HCT116 (cell line): ENCODE measurements at regions not wholly inside any gene's neighbourhood (a gene's known extent, or its start where the extent isn't known, plus 50 kb on each side); places are given as distances from the start of the nearest gene placed in this dataset.

Experiments
- ATAC-seq: fragments of 200-7000 bp; cut with Tn5 transposase; 2 replicates; pipeline ENCODE4 v1.9.1; 2020; ENCODE audit warnings: mild to moderate bottlenecking, moderate library complexity
- BruUV-seq: library from RNA; stranded (reverse); fragments of 400-500 nt; replicated peaks from 2 replicates; lab custom pipeline; 2021; lab: Mats Ljungman, UMichigan
- CTCF ChIA-PET: fragments of 300-600 bp; sonication (Branson Sonifier 250); formaldehyde crosslinking; loops from one replicate; lab custom pipeline; 2021; ENCODE audit warnings: antibody characterized with exemption; lab: Charles Lee
- POLR2A ChIA-PET: fragments of 300-600, 350-600 bp; sonication (Branson Sonifier 250); formaldehyde crosslinking; loops from one replicate; lab custom pipeline; 2021; ENCODE audit warnings: antibody characterized with exemption; lab: Charles Lee
- RAD21 ChIA-PET, 2 experiments: fragments of 300-600 bp; sonication (Branson Sonifier 250); formaldehyde crosslinking; loops; one replicate each; lab custom pipeline; 2023; ENCODE audit warnings: low total read pairs in 2 of 2; ENCODE audit not compliant: uncharacterized antibody in 2 of 2, unreplicated experiment in 2 of 2, low non-redundant PET in 1 of 2; lab: Charles Lee
- DNase-seq: peaks from one replicate; pipeline ENCODE4 v3.0.0-alpha.2; 2010; ENCODE audit warnings: low read depth, low spot score
- H2AFZ ChIP-seq: fragments of 200-600 bp; shearing (Covaris generic), sonication (generic); 2 replicates; pipeline ENCODE4 v1.6.1; 2017; ENCODE audit warnings: low read depth, mixed run types, mixed read lengths, antibody characterized with exemption, low read length; ENCODE audit not compliant: poor library complexity, severe bottlenecking
- H3K27ac ChIP-seq: 2 replicates; pipeline ENCODE4 v1.5.1; 2012; ENCODE audit warnings: low read depth, low read length
- H3K27me3 ChIP-seq: fragments of 200-600 bp; sonication (generic); 2 replicates; pipeline ENCODE4 v1.6.1; 2016; ENCODE audit warnings: mixed run types, low read length, mixed read lengths; ENCODE audit not compliant: insufficient read depth
- H3K36me3 ChIP-seq, 2 experiments: fragments of 200-500 bp in 1 of 2; fragments of 200-600 bp in 1 of 2; sonication (Bioruptor generic) in 1 of 2; sonication (generic) in 1 of 2; 2 replicates each; pipeline versions ENCODE4 v1.5.1 to v1.6.1; 2014 to 2016; ENCODE audit warnings: low read length in 2 of 2, inconsistent platforms in 1 of 2, mixed read lengths in 1 of 2, mixed run types in 1 of 2; ENCODE audit not compliant: insufficient read depth in 2 of 2, control insufficient read depth in 1 of 2
- H3K4me1 ChIP-seq, 2 experiments: fragments of 200-600 bp in 1 of 2; sonication (generic) in 1 of 2; 2 replicates each; pipeline versions ENCODE4 v1.5.1 to v1.6.1; 2012 to 2017; ENCODE audit warnings: low read length in 2 of 2, inconsistent platforms in 1 of 2, mild to moderate bottlenecking in 1 of 2, mixed read lengths in 1 of 2, mixed run types in 1 of 2, moderate library complexity in 1 of 2; ENCODE audit not compliant: insufficient read depth in 2 of 2, control insufficient read depth in 1 of 2
- H3K4me2 ChIP-seq: fragments of 200-600 bp; sonication (generic); 2 replicates; pipeline ENCODE4 v1.6.1; 2017; ENCODE audit warnings: mixed run types, low read length, mixed read lengths
- H3K4me3 ChIP-seq, 2 experiments: fragments of 200-600 bp in 1 of 2; sonication (generic) in 1 of 2; replicated peaks in 1 of 2; 2 replicates each; pipeline ENCODE4 v1.5.1; 2011 to 2016; ENCODE audit warnings: low read length in 2 of 2, control low read depth in 1 of 2, low read depth in 1 of 2, mild to moderate bottlenecking in 1 of 2, mixed read lengths in 1 of 2, mixed run types in 1 of 2
- H3K79me2 ChIP-seq: fragments of 200-600 bp; sonication (generic); 2 replicates; pipeline ENCODE4 v1.6.1; 2017; ENCODE audit warnings: mild to moderate bottlenecking, mixed run types, low read length, moderate library complexity, mixed read lengths; ENCODE audit not compliant: insufficient read depth
- H3K9ac ChIP-seq: fragments of 200-600 bp; sonication (generic); 2 replicates; pipeline ENCODE4 v1.6.1; 2016; ENCODE audit warnings: low read length, mixed read lengths
- H3K9me2 ChIP-seq: fragments of 200-600 bp; sonication (generic), shearing (Covaris generic); 2 replicates; pipeline ENCODE4 v1.6.1; 2017; ENCODE audit warnings: mixed run types, mild to moderate bottlenecking, moderate library complexity; ENCODE audit not compliant: insufficient read depth
- H3K9me3 ChIP-seq, 2 experiments: fragments of 200-500 bp in 1 of 2; fragments of 200-600 bp in 1 of 2; sonication (Bioruptor generic) in 1 of 2; sonication (generic) in 1 of 2; 2 replicates each; pipeline ENCODE4 v1.6.1; 2014 to 2017; ENCODE audit warnings: low read length in 2 of 2, mixed read lengths in 2 of 2, inconsistent platforms in 1 of 2, low read depth in 1 of 2, mild to moderate bottlenecking in 1 of 2, mixed run types in 1 of 2, moderate library complexity in 1 of 2; ENCODE audit not compliant: control insufficient read depth in 1 of 2, insufficient read depth in 1 of 2
- H4K20me1 ChIP-seq: fragments of 200-600 bp; sonication (generic), shearing (Covaris generic); 2 replicates; pipeline ENCODE4 v1.6.1; 2017; ENCODE audit warnings: mixed run types, mild to moderate bottlenecking, moderate library complexity; ENCODE audit not compliant: insufficient read depth
- CTCF ChIP-seq, 3 experiments: fragments of 200-600 bp in 1 of 3; sonication (generic) in 1 of 3; IDR thresholded peaks in 2 of 3; conservative IDR thresholded peaks in 1 of 3; 2 replicates each; pipeline ENCODE4 v1.5.1; 2012 to 2017; ENCODE audit warnings: low read depth in 2 of 3, low read length in 2 of 3, antibody characterized with exemption in 1 of 3, borderline replicate concordance in 1 of 3, control low read depth in 1 of 3, mild to moderate bottlenecking in 1 of 3, mixed read lengths in 1 of 3, mixed run types in 1 of 3, moderate library complexity in 1 of 3; ENCODE audit not compliant: insufficient read depth in 1 of 3
- EGR1 ChIP-seq: IDR thresholded peaks from 2 replicates; pipeline ENCODE4 v1.6.1; 2012; ENCODE audit warnings: low read depth
- EZH2 ChIP-seq: fragments of 200-600 bp; sonication (generic); IDR thresholded peaks from 2 replicates; pipeline ENCODE4 v1.6.1; 2017; ENCODE audit warnings: antibody characterized with exemption, mixed run types
- RAD21 ChIP-seq: IDR thresholded peaks from 2 replicates; pipeline ENCODE4 v1.6.1; 2012; ENCODE audit warnings: low read depth, mild to moderate bottlenecking
- REST ChIP-seq: IDR thresholded peaks from 2 replicates; pipeline ENCODE4 v1.6.1; 2012; ENCODE audit warnings: low read depth
- SP1 ChIP-seq: IDR thresholded peaks from 2 replicates; pipeline ENCODE4 v1.6.1; 2012; ENCODE audit warnings: low read depth
- TCF7L2 ChIP-seq: IDR thresholded peaks from 2 replicates; pipeline ENCODE4 v1.7.0; 2011; ENCODE audit warnings: borderline replicate concordance, inconsistent platforms; ENCODE audit not compliant: insufficient read depth, insufficient read length; ENCODE audit errors: extremely low read depth
- YY1 ChIP-seq: IDR thresholded peaks from 2 replicates; pipeline ENCODE4 v1.6.1; 2011; ENCODE audit warnings: low read length, low read depth, moderate library complexity, mild to moderate bottlenecking; ENCODE audit not compliant: insufficient replicate concordance; ENCODE audit errors: extremely low read depth
- ZNF274 ChIP-seq: fragments of 200-500 bp; sonication (Bioruptor generic); IDR thresholded peaks from 2 replicates; pipeline ENCODE4 v1.6.1; 2014; ENCODE audit warnings: mild to moderate bottlenecking, low read depth, low read length, inconsistent platforms
- intact Hi-C: fragments of 100-400 bp; cut with micrococcal nuclease; formaldehyde crosslinking; loops from 2 replicates; pipeline ENCODE4 v1.10.0; 2022

- Histone ChIP-seq H3K4me2 (no peak overlapping the region), H3K36me3 (no peaks in the 10 kb centered on the region), H3K9me2 (no peaks in the 10 kb centered on the region), H3K9ac (no peak overlapping the region), H3K4me3 (no peak overlapping the region), H2AFZ (no peak overlapping the region), H3K27me3 (no peaks in the 10 kb centered on the region), H3K4me1 (no peaks in the 10 kb centered on the region), H3K79me2 (no peaks in the 10 kb centered on the region), H3K27ac (no peak overlapping the region), H3K9me3 (peaks cover 6 to 31% of the 10 kb centered on the region in 2 experiments; a peak in 2 of 4 replicates), H4K20me1 (no peaks in the 10 kb centered on the region)
- TF ChIP-seq EZH2, result no peak
- no peak for TF ChIP-seq CTCF (IDR thresholded peaks at IDR 0.05 in 2 of 3, conservative IDR thresholded peaks at IDR 0.05 in 1 of 3; ENCODE audit: borderline replicate concordance in 1 of 3, insufficient read depth in 1 of 3, low read depth in 2 of 3, low read length in 2 of 3)
- intact Hi-C loops, result no loop called here
- ChIA-PET CTCF (no interaction called here), RAD21 (no interaction called here), POLR2A (no interaction called here)
- DNase-seq (no peak), ATAC-seq (no peak)
- no TSS peak for BruUV-seq
Observed at GRCh38 chr16:60739737-60740683, 1296.2 kb downstream of the CDH8 start.

GRCh38 chr16:60731329-60732050 lies 1304.7 kb downstream of the CDH8 start:
- Histone ChIP-seq H3K4me3 (no peak overlapping the region), H3K4me1 (no peaks in the 10 kb centered on the region), H3K79me2 (no peaks in the 10 kb centered on the region), H3K27me3 (no peaks in the 10 kb centered on the region), H3K9me2 (no peaks in the 10 kb centered on the region), H3K9ac (no peak overlapping the region), H2AFZ (no peak overlapping the region), H3K4me2 (no peak overlapping the region), H3K36me3 (no peaks in the 10 kb centered on the region), H3K27ac (no peak overlapping the region), H4K20me1 (no peaks in the 10 kb centered on the region), H3K9me3 (peaks cover 3 to 38% of the 10 kb centered on the region in 2 experiments; a peak in 3 of 4 replicates)
- ATAC-seq (no peak), DNase-seq (no peak)
- TF ChIP-seq EGR1, result no peak
- TF ChIP-seq TCF7L2, result no peak
- TF ChIP-seq YY1, result no peak
- no peak for TF ChIP-seq ZNF274
- no peak for TF ChIP-seq RAD21
- TF ChIP-seq SP1, result no peak
- TF ChIP-seq EZH2, result no peak
- no peak for TF ChIP-seq REST
- ChIA-PET CTCF (no interaction called here), POLR2A (no interaction called here), RAD21 (no interaction called here)
- BruUV-seq, result no TSS peak
- intact Hi-C loops, result no loop called here
